ENCODE measurements at regions not wholly inside any gene's neighbourhood (a gene's known extent, or its start where the extent isn't known, plus 50 kb on each side); places are given as distances from the start of the nearest gene placed in this dataset.
"Not testable (repeated sequence)": the region's sequence is repeated elsewhere in the genome, so short reads cannot be mapped to it uniquely, and the experiment has no call there.

DNA sequence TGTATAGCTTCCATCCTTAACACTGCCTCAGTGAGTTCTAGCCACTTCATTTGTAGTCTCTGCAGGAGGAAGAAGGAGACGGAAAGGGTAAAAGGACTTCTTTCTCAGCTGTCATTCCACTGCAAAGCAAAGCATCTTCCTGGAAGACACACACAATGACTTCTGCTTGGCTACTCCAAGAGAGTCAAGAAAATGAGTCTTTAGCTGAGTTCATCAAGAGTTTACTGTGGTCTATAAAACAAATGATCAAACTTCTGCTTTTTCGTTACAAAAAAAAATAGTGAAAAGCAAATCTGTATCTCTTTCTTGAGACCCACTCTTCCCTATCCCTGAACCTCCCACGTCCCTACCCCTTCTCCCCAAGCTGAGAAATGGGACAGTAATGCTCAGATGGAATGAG lies 205.0 kb upstream of the AHR start:
- no peak for DNase-seq (ENCODE audit: low read depth)

DNA sequence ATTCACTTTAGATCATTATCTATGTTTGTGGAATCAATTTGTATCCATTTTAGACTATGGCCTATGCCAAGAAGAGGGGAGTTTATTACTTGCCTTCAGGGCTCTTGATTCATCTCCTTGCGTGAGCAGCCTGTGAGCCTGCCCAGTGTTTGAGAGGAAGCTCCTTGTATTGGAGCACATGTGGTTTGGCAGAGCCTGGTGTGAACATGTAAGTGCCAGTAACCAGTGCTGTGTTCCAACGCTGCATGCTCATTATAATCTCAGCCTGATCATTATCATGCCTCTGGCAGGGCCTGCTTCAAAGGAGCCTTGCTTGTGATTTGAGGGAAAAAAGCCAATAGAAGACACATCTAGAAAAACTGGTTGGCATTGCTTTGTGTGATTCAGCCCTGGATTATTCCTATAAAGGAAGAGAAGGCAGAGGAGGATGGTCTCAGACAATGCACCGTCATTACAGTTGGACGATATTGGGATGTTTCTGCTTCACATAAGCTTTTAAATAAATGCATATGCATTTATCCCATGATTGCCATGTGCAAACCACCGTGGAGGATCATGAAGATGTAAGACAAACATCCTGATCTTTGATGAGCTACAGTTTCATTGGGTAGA lies 203.4 kb upstream of the AHR start:
- peak; percentile 89 for DNase-seq (ENCODE audit: low read depth)

DNA sequence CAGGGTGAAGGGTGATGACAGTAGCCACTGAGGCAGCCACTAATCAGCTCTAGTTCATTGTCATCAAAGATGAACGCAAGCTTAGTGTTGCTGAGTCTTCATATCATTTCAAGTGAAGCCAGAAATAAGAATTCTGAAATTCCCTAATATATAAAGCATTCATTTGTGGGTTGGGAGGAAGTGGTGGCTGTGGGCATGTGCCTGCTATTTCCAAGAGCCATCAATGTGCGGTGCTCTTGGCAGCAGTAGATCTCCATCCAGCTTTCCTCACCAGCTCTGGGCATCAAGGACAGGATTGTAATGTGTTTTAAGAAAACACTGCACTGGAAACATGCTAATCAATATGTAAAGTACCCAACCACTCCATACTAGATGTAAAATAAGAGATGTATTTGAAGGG lies 202.5 kb upstream of the AHR start:
- no peak for DNase-seq (ENCODE audit: low read depth)

DNA sequence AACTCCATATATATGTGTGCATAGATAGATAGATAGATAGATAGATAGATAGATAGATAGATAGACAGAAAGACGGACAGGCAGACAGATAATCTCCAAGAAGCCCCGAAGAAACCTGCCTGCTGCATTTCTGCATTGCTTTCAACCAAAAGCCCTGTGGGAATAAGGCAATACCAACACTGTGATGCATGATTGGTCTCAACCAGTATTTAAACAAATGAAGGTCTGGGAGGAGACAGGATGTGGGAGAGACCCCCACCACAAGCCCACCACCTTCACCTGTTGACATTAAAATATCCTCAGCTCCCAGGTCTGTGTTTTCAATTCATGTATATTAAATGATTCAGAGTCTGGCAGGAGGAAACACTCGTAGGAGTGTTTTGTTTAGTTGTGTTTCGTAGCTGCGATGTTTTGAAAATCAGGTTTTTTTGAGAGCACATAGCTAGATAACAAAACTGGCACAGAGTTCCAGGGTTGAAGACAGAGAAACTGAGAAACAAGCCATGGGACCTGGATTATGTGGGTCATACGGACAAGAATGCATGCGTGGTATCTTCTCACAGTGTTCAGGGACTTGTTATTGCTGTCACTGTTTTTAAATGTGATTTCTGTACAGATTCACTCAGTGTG lies 200.7 kb upstream of the AHR start:
- DNase-seq (ENCODE audit: low read depth) = no peak

DNA sequence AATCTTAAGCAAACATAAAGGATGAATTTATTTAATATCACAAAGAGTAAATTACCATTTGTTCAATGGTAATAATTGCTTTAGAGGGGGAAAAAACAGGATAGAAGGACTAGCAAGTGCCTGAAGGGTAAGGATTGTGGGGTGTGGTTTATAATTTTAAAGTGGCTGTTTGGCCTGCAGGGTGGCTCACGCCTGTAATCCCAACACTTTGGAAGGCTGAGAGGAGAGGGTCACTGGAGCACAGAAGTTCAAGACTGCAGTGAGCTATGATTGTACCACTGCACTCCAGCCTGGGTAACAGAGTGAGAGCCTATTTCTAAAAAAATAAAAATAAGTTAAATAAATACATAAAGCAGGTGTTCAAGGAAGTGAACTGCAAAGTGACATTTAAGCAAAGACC lies 199.9 kb upstream of the AHR start:
- no peak for DNase-seq (ENCODE audit: low read depth)

DNA sequence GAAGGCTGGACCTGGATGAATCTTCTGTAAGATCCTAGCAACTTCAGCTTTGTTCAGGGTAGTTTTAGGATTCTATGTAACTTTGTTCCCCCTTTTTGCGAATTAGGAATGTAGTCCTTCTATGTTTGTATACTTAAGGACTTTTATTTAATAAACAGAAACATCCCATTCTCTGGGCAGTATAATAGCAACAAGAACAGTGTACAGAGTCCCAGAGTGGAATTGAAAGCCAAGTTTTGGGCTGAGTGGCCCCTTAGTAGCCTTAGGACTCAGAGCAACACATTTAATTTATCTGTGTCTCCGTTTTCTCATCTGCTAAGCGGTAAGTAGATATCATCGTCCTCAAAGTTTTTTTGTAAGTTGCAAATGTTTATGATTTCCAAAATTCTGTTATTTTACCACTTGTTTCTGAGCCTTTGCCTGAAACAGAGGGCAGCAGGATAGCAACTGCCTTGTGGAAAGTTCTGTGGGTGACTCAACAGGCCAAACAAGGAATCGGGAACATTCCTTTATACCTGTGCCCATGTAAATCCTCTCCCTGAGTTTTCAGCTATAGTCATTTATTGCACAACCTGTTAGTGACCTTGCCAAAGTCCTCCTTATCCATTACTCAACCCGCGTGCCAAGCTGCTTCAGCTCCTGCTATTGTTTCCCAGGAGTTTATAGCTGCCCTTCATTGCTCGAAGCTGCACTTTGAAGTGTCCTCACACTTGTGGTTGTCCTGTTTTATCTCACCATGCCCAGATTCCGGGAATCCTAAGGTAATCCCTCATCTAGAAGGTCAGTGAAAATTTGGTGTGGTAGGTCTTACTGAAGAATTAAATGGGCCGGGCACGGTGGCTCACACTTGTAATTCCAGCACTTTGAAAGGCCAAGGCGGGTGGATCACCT lies 199.1 kb upstream of the AHR start:
- DNase-seq (ENCODE audit: low read depth) = peak; percentile 17

DNA sequence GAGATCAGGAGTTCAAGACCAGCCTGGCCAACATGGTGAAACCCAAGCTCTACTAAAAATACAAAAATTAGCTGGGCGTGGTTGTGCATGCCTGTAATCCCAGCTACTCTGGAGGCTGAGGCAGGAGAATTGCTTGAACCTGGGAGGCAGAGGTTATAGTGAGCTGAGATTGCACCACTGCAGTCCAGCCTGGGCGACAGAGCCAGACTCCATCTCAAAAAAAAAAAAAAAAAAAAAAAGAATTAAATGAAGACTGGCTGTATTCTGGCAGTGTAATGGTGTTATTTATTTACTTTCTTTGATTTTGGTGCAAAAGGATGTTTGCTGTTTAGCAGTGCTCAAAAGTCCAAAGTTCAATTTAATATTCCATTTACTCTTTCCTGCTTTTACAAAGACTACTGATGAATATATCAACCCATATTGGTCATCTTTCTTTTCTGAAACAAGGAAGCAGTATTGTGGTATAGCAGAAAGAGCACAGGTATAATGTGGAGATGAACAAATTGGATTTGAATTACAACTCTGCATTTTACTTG lies 198.4 kb upstream of the AHR start:
- DNase-seq (ENCODE audit: low read depth) = not testable (repeated sequence)

DNA sequence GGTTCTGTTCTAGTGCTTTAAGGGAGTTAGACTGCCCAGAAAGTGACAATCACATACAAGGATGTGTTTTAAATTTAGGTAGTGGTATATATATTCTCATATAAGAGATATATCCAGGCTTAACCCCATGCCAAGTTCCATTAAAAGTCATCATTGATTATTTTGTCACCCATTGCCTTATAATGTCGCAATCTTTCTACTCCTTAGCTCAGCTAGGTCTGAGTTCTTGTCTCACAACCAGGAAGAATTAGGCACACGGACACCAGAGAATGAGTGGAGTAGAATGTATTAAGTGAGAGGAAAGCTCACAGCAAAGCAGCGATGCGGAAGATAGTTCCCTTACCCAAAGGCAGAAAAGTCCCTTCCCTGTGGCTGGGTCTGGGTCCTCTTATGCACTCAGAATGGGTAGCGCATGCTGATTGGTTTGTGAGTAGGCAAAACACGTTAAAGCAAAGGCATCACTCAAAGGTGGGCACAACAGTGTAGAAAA lies 197.2 kb upstream of the AHR start:
- DNase-seq (ENCODE audit: low read depth) = no peak

DNA sequence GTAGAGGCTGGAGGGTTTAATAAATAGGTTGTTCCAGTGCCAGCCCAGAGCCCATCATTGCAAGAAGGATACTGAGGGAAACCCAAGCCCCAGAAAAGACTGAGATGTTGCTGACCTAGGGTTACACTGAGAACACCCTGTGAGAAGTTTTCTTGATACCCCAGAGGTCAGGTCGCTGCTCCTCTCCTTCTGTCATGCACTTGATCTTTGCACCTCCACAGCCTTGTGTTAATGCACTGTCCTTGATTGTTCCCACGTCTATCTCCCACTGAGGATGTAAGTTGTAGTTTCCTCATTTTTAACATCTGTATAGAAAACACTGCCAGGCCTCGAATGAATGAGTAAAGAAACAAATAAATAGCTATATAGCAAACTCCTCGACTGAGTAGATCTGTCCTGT lies 195.3 kb upstream of the AHR start:
- DNase-seq (ENCODE audit: low read depth) = no peak

DNA sequence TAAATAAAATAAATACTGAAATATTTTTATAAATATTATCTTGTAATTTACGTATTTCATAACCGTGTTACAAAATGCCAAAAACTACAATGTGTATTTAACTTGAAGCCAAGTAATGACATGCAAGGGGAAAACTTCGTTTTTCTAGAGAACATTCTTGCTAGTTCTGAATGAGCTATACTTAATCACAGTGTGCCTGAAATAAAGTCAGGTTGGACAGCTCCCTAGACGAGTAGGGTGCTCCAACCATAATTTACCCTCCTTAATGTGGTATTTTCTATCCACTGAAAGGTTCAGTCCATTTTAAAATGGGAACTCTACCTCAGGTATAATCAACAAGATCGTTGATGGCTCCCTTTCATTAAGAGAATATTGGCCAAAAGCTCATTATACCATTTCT lies 194.5 kb upstream of the AHR start:
- DNase-seq (ENCODE audit: low read depth) = no peak

DNA sequence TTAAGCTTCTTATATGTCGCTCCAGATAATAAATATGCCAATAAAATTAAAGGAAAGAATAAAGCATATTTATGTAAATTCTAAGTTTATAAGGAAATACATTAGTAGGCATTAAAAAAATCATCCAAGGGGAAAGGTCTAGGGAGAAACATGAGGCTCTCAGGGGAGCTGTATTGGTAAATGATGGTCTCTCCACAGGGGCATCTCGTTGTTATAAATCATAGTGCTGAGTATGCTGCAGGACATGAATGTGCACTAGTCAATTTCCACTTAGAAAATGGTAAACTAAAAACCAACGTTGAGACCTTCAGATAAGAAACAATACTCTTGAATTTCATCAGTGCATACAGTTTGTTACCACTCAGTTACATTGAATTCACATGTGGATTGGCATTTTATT lies 194.0 kb upstream of the AHR start:
- no peak for DNase-seq (ENCODE audit: low read depth)

DNA sequence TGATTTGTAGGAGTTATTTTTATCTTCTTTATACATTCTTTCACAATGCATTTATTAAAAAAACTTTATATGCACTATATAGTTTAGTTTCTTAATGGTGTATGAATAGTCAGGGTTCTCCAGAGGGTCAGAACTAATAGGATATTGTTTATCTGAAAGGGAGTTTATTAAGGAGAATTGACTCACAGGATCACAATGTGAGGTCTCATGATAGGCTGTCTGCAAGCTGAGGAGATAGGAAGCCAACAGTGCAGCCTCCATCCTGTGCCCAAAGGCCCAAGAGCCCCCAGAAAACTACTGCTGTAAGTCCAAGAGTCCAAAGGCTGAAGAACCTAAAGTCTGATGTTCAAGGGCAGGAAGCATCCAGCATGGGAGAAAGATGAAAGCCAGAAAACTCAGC lies 192.8 kb upstream of the AHR start:
- DNase-seq (ENCODE audit: low read depth) = no peak

DNA sequence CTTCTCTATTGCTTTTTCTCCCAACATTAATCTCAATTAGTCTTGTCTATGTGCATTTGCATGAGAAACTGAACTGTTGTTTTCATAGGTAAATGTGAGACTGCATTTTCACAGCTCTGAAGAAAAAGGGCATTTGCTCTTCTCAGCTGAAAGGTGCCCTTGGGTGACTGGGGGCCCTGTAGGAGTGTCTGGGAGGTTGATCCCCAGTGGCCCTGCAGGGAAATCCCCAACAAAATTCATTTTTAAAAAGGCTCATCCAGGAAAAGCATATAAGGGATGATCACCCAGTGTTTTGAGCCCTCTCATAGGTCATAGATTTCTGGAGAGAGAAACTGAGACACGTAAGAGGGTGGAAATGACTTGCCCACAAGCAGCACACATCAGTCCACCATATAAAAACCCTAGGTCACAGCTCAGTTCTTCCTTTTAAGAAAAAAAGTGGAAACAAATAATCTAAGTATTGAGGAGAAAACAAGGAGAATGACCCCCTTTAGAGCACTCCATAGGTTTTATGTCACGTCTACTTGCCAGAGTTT lies 190.3 kb upstream of the AHR start:
- no peak for DNase-seq (ENCODE audit: low read depth)

DNA sequence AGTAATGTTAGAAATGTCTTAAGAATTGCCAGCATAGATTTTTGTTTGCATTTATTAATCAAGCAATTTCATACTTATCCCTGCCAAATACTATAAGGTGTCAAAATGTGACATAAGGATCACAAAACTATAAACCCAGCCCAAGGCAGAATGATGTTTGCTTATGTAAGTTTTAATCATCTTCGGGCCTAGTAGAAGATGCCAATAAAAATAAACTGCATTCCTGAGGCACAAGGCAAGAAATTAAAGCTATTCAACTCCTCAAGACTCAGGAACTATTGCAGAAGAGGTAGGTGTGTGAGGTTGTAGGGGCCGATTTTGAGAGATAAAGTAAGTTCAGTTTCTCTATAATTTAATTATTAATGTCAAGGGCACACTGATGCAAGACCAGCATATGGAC lies 189.4 kb upstream of the AHR start:
- peak; percentile 33 for DNase-seq (ENCODE audit: low read depth)

DNA sequence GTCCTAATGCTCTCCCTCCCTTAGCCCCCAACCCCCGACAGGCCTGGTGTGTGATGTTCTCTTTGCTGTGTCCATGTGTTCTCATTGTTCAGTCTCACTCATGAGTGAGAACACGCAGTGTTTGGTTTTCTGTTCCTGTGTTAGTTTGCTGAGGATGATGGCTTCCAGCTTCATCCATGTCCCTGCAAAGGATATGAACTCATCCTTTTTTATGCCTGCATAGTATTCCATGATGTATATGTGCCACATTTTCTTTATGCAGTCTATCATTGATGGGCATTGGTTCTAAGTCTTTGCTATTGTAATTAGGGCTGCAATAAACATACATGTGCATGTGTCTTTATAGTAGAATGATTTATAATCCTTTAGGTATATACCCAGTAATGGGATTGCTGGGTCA lies 184.7 kb upstream of the AHR start:
- not testable (repeated sequence) for DNase-seq (ENCODE audit: low read depth)

DNA sequence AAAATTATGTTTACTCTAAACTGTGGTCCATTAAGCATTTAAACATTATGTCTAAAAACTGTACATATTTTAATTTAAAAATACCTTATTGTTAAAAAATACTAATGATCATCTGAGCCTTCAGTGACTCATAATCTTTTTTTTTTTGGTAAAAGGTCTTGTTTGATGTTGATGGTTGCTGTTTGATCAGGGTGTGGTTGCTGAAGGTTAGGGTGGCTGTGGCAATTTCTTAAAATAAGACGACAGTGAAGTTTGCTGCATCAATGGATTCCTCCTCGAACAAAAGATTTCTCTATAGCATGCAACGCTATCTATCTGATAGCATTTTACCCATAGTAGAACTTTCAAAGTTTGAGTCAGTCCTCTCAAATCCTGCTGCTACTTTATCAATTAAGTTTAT lies 180.0 kb upstream of the AHR start:
- no peak for DNase-seq (ENCODE audit: low read depth)

DNA sequence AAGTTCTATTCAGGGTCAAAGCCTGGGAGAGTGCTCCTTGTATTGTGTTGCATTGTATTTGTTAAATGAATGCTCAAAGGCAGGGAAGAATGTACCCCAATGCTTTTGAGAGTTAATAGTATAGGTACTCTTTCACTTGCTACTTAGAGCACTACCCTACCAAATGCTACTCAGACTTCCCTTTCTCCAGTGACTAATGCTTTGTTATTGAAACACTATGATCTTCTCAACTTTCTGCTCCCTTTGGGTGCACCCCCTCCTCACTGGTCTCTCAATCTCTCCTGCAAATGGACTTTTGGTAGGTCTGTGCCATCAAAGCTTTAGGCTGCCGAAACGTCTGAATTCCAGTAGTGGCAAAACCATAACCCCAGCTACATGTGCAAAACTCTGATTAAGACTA lies 177.7 kb upstream of the AHR start:
- no peak for DNase-seq (ENCODE audit: low read depth)

DNA sequence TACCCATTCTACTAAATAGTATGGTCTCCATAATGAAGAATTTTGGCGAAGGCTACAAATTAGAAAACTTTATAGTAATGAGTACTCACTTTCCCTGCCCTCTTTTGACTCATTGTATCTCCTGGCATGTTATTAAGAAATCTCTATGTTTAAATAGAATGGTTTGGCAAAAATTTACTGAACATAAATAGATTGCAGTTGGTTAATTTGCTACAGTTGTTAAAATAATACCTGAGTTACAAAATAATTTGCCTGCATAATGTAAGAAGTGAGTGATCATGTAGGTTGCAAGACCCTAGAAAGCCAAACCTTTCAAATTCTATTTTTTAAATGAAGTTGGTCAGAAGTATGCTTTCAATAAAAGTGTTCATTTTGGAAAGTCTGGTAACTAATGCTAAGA lies 176.8 kb upstream of the AHR start:
- no peak for DNase-seq (ENCODE audit: low read depth)

DNA sequence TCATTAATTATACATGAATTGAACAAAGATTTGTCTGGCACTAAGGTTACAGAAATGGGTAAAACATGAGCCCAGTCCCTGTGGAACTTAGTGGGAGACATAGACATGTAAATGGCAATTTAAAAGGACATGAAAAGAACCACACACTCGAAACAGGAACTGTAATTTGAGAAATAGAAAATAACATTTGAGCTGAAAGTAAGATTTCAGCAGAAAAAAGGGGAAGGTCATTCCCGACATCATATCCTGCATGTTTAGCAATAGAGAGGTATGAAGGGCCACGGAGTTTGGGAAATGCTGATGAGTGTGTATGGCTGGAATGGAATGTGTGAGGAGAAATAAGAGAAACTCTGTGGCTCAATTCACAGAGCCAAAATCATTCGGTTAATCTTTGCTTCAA lies 175.4 kb upstream of the AHR start:
- DNase-seq (ENCODE audit: low read depth) = no peak

DNA sequence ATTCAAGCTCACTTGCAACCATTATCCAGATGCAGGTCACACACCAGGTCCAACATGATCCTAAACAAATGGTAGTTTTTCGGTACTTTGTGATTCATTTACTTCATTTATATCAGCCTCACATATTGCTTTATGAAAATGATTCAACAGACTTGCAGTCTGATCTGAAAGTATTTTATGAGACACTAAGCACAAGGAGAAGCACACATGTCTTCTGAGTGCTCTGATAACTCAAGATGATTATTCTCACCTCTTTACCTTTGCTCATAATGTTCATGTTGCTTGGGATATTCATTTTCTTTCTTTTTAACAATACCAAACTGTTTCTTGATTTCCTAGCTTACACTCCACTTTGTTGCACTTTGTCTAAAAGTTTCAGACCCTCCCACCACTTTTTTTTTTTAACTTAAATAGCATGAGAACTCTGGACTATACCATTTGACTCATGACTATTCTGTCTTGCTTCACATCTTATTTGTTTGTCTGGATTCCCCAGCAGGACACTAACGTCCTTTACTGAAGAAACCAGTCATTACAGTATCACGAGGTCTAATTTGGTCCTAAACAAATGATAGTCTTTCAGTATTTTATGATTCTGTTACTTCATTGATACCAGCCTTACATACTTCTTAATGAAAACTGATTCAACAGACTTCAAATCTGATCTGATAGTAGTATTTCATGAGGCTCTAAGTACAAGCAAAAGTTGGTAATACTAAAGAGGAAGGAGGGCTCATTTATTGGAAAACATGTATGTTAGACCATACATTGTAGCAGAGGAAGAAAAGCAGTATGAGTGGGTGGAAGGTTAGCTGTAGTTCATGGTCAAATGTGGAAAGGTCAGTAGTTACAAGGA lies 171.8 kb upstream of the AHR start:
- DNase-seq (ENCODE audit: low read depth) = no peak

DNA sequence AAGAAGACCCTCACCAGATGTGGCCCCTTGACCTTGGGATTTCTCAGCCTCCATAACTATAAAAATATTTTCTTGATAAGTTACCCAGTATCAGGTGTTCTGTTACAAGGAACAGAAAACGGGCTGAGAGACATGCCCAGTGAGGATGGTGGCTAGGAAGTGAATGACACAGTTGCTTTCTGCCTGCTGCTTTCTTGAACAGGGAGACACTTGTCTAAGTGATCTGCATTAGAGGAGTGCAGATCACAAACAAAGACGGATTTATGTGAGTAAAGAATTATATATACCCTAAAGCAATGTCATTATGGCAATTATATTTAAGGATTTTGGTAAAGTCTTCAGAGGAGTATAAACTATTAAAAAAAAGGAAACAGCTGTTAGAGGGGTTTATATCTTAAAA lies 169.2 kb upstream of the AHR start:
- no peak for DNase-seq (ENCODE audit: low read depth)
